Ovary (tissue), 7 donors: ENCODE measurements at regions not wholly inside any gene's neighbourhood (a gene's known extent, or its start where the extent isn't known, plus 50 kb on each side); places are given as distances from the start of the nearest gene placed in this dataset.

ENCODE experiments used
- DNase-seq, 5 donors: peaks; one replicate each; pipeline ENCODE4 v3.0.0-alpha.2; 2019 to 2020
- H3K27ac ChIP-seq, 2 donors: fragments of 200-600 bp; one replicate each; pipeline versions ENCODE4 v1.5.1 to v1.8.0; 2019 to 2022
- H3K27me3 ChIP-seq: fragments of 200-600 bp; one replicate; pipeline ENCODE4 v1.8.0; 2022
- H3K36me3 ChIP-seq: fragments of 200-600 bp; sonication (generic); one replicate; pipeline ENCODE4 v1.5.1; 2019
- H3K4me1 ChIP-seq: one replicate; pipeline ENCODE4 v1.8.1; 2013; ENCODE audit warnings: mild to moderate bottlenecking, moderate library complexity; ENCODE audit not compliant: insufficient read depth
- H3K4me3 ChIP-seq: fragments of 200-600 bp; sonication (generic); one replicate; pipeline ENCODE4 v1.5.1; 2017
- H3K9me3 ChIP-seq, 2 donors: fragments of 200-600 bp in 1 of 2; sonication (generic) in 1 of 2; one replicate each; pipeline versions ENCODE4 v1.5.1 to v1.8.1; 2013 to 2019; ENCODE audit warnings: mild to moderate bottlenecking in 1 of 2, moderate library complexity in 1 of 2
- CTCF ChIP-seq, 3 donors: fragments of 450-650 bp in 2 of 3; fragments of 200-600 bp in 1 of 3; IDR thresholded peaks; one replicate each; pipeline versions ENCODE4 v1.5.1 to v1.8.0; 2016 to 2022; ENCODE audit warnings: antibody characterized with exemption in 3 of 3, mild to moderate bottlenecking in 1 of 3
- EP300 ChIP-seq: sonication (generic); formaldehyde crosslinking; IDR thresholded peaks from one replicate; pipeline ENCODE4 v1.6.1; 2017; ENCODE audit warnings: antibody characterized with exemption
- POLR2A ChIP-seq: fragments of 450-650 bp; IDR thresholded peaks from one replicate; pipeline ENCODE4 v1.6.1; 2017; ENCODE audit warnings: antibody characterized with exemption, mild to moderate bottlenecking, moderate library complexity
- WGBS, 3 donors: extraction: QIAGEN DNeasy Blood & Tissue Kit in 1 of 3; methylation state at CpG; one replicate each; pipeline versions ENCODE4 v1.1.5 to v1.1.7; 2013 to 2017; 5-methylcytosine and 5-hydroxymethylcytosine counted together
- intact Hi-C, 4 donors: fragments of 100-400 bp; cut with DNase I; formaldehyde crosslinking; loops; one replicate each; pipeline versions ENCODE4 v1.11.0 to v1.15.1; 2022 to 2023
- donor health status: DM: no; HTN: no; CAD: no; lungs with moderate emphysema.
- donor health status: DM: no; HTN: no; CAD: no.
- donor health status: Bipolar disorder and iron deficiency.
- donor health status: DM: no; HTN: no; CAD: no.
- donor health status: DM: yes; HTN: yes; CAD: no.

GRCh38 chrX:13890806-13891205, 73.9 kb upstream of the GPM6B start:
- 52 to 69% (median 60%) methylated on average over 3 of the region's 3 CpGs for WGBS, 3 donors
- intact Hi-C loops: no loop called here
- DNase-seq: no peak
- Histone ChIP-seq H3K9me3 (no peaks in the 10 kb centered on the region), H3K27ac (no peak overlapping the region), H3K27me3 (no peaks in the 10 kb centered on the region), H3K4me3 (no peak overlapping the region), H3K4me1 (no peaks in the 10 kb centered on the region), H3K36me3 (no peaks in the 10 kb centered on the region)
- TF ChIP-seq CTCF (IDR thresholded peaks at IDR 0.05): no peak
- no peak for TF ChIP-seq POLR2A
- TF ChIP-seq EP300: no peak

GRCh38 chrX:13888284-13888683, 71.4 kb upstream of the GPM6B start:
- Histone ChIP-seq H3K27ac (no peak overlapping the region), H3K4me1 (no peaks in the 10 kb centered on the region), H3K36me3 (no peaks in the 10 kb centered on the region), H3K4me3 (no peak overlapping the region), H3K9me3 (no peaks in the 10 kb centered on the region), H3K27me3 (no peaks in the 10 kb centered on the region)
- intact Hi-C loops: no loop called here
- no peak for DNase-seq
- no peak for TF ChIP-seq POLR2A
- 81 to 87% (median 83%) methylated on average over 8 of the region's 8 CpGs for WGBS, 3 donors

GRCh38 chrX:13885591-13885990, 68.7 kb upstream of the GPM6B start:
- intact Hi-C loops: no loop called here
- 83 to 90% (median 87%) methylated on average over 9 of the region's 9 CpGs for WGBS, 3 donors
- Histone ChIP-seq H3K27ac (no peak overlapping the region), H3K36me3 (no peaks in the 10 kb centered on the region), H3K9me3 (no peaks in the 10 kb centered on the region), H3K4me1 (no peaks in the 10 kb centered on the region), H3K27me3 (no peaks in the 10 kb centered on the region), H3K4me3 (no peak overlapping the region)
- DNase-seq: no peak
- TF ChIP-seq EP300: no peak
- TF ChIP-seq POLR2A: no peak
- no peak for TF ChIP-seq CTCF (IDR thresholded peaks at IDR 0.05)

- no peak overlapping the region for H3K27ac ChIP-seq
- H3K9me3 ChIP-seq: no peaks in the 10 kb centered on the region
- no peak for TF ChIP-seq EP300
- no peak for TF ChIP-seq CTCF (IDR thresholded peaks at IDR 0.05)
- no peak for TF ChIP-seq POLR2A
- no peaks in the 10 kb centered on the region for H3K27me3 ChIP-seq
- intact Hi-C loops: no loop called here
- 65 to 66% (median 65%) methylated on average over 4 of the region's 4 CpGs for WGBS, 3 donors
- no peaks in the 10 kb centered on the region for H3K36me3 ChIP-seq
- H3K4me1 ChIP-seq: no peaks in the 10 kb centered on the region
- no peak for DNase-seq
- H3K4me3 ChIP-seq: no peak overlapping the region
Measured at GRCh38 chrX:13876652-13877051, 59.8 kb upstream of the GPM6B start.

- H3K27me3 ChIP-seq: no peaks in the 10 kb centered on the region
- H3K4me3 ChIP-seq: no peak overlapping the region
- no peak for DNase-seq
- intact Hi-C loops: no loop called here
- WGBS, 3 donors: 60 to 74% (median 62%) methylated on average over 3 of the region's 3 CpGs
- TF ChIP-seq CTCF (IDR thresholded peaks at IDR 0.05) (no peak), EP300 (no peak), POLR2A (no peak)
- no peak overlapping the region for H3K27ac ChIP-seq
- no peaks in the 10 kb centered on the region for H3K4me1 ChIP-seq
- no peaks in the 10 kb centered on the region for H3K36me3 ChIP-seq
- H3K9me3 ChIP-seq: no peaks in the 10 kb centered on the region
Measured at GRCh38 chrX:13875572-13875971, 58.7 kb upstream of the GPM6B start.
